Limb (tissue), 2 donors: ENCODE measurements at regions not wholly inside any gene's neighbourhood (a gene's known extent, or its start where the extent isn't known, plus 50 kb on each side); places are given as distances from the start of the nearest gene placed in this dataset.
"Not testable (repeated sequence)": the region's sequence is repeated elsewhere in the genome, so short reads cannot be mapped to it uniquely, and the experiment has no call there.

Experiments
- DNase-seq, 2 donors: peaks; one replicate each; pipeline ENCODE4 v3.0.0-alpha.2; 2016; ENCODE audit errors: extremely low spot score in 2 of 2

DNA sequence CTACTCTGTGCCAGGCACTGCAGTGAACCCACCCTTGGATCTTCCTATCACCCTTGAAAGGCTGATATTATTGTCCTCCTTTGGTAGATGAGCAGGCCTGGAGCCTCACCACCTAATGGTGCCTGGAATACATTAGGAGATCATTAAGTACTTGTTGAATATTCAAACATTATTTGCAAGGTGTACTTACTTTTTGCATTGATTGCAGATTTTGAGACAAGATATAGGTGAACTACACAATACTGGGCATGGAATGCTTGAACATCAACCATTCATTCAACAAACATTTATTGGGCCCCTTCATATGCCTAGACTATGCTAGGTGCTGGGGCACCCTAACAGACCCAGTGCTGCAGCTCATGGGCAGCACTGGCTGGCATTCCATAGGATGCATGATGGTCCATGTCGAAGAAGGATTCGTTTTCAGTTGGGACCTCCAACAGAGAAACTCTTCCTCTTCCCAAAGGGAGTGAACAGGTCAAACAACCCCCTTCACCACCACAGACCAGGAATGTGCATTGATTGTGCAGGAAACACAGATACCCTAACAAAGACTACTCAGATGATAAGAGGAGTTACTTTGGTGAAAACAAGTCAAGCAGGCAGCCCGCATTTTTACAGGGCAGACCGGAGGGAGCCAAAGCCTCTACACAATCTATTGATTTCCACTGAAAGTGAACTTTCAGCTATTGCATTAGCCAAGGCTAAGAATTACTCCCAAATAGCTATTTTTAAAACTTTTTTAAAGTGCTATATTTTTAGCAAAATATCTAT is 149.6 kb upstream of the SH3BP4 start:
- DNase-seq, result no peak

DNA sequence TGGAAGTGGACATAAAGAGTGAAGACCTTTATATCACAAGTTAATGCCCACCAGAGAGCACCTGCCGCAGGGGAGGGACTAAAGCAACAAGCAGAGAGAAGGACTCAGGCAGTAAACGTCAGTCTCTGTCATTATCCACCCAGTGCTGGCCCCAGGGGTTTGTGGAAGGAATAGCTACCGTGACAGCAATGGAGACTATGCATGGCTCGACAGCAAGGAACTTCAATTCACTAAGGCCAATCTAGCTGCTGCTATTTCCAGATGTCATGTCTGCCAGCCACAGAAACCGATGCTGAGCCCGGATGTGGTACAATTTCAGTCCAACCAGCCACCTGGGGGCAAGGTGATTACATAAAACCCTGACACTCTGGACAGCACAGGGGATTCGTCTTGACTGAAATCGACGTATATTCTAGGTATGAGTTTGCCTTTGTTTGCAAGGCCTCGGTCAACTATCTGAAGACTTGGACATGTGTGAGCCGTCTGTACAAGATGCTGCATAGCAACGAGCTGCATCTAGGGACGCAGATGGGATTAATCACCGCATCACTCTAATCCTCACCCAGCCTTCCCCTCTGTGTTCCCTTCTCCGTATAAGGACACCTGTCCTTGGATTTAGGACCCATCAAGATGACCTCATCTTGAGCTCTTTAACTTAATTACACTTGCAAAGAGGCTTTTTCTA is 154.1 kb upstream of the SH3BP4 start:
- peak in 1 of 2 donors; percentile 28 for DNase-seq

DNA sequence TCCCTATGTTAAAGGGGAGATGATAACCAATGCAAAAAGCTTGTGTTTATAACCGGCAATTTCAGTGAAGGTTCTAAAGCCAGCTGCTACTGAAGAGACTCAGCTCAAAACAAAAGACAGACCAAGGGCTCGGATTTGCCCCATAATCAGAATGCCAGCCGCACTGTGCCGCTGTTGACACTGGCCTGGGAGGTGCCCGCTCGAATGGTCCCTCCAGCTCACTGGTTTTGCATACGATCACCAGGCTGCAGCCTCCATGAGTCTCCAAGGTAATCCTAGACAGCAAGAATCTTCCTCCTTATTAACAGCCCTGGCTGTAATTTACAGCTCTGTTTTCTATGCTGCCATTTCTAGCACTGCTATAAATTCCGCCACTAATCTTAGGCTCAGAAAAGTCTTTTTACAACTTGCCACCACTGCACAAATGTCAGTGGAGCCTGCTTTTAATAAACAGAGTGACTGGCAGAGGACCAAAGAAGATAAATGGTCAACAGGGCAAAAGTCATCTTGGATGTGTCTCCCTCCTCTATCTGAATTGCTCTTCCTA is 155.7 kb upstream of the SH3BP4 start:
- no peak for DNase-seq

DNA sequence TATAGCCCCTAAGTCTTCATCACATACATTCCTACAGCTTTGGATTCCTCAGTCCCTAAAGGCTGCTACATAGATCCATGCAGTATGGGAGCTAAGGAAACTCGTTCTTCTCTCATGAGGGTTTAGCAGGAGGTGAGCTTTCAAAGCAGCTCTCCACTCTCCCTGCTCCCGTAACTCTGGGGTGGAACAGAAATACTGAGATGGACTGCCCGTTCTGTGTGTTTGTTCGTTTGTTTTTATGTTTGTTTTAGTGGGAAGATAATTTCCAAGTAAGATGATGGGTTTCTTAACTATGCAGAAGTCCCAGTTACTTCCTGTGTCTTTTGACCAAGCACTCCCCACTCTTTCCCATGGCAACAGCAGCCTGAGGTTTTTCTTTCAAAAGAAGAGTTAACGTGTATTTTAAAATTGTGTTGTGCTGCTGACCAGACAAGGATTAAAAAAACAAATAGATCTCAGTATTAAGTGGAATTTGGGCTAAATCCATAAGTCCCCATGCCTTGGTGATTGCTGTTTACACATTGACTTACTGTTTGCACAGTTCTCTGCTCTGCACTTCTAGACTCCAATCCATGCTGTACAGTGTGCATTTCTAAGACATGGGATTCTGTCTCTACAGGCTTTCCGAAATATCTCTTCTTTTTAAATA is 156.4 kb upstream of the SH3BP4 start:
- no peak for DNase-seq

DNA sequence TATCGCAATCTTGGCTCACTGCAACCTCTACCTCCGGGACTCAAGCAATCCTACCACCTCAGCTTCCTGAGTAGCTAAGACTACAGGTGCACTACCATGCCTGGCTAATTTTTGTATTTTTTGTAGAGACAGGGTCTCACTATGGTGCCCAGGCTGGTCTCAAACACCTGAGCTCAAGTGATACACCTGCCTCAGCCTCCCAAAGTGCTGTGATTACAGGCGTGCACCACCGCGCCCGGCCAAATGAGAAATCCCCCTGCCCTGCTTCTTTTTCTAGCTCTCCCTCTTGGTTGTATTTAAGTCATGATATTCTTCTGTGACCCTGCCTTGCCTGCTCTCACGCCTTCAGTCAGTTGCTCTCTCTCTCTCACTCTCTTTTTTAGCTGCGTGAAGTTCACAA is 157.0 kb upstream of the SH3BP4 start:
- DNase-seq, result no peak

DNA sequence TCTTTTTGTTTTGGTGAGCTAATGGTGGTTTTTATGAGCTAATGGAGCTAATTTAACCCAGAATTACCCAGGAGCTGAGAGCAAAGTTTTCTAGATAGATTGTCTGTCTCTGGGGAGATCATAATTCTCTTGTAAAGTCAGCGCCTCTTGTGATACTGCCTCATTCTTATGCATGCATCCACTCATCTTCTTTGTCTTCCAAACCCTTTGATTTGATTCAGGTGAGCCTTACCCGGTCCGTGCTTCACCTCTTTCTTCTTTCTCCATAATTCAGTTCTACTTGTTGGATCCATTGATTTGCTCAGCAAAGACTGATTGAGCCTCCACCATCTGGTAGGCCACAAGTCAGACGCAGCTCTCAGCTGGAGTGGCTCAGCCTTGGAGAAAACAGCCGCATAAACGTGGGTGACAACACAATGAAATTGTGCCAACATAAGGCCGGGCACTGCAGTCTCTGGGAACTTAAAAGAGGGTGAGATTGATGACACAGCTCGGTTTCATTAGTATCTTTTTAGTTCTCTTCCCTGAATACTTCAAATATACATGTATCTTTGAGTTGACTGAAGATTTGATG is 158.5 kb upstream of the SH3BP4 start:
- DNase-seq, result no peak

DNA sequence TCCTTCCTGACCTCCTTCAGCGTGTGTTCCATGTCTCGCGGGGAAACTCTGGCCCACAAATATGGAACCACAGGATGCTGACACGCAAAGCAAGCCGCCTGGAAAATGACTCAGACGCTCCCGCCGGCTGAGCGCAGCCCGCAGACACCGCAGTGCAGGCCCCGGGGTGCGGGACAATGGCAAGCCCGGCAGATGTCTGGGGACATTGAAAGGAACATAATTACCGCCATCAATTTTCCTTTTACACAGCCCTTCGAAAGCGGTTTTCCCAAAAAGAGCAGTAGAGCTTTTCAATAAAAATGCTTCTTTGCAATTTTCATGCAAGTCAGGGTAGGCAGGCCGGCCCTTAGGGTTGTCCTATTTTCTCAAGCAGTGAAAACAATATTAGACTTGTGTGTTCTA is 159.2 kb upstream of the SH3BP4 start:
- peak in 1 of 2 donors; percentile 61 for DNase-seq

DNA sequence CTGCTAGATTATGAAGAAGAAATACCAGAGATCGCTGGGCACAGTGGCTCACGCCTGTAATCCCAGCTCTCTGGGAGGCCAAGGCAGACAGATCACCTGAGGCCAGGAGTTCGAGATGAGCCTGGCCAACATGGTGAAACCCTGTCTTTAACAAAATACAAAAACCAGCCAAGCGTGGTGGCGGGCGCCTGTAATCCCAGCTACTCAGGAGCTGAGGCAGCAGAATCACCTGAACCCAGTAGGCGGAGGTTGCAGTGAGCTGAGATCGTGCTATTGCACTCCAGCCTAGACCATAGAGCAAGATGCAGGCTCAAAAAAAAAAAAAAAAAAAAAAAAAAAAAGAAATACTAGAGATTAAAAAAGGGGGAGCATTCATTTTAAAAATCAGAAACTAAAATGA is 159.7 kb upstream of the SH3BP4 start:
- not testable (repeated sequence) for DNase-seq

DNA sequence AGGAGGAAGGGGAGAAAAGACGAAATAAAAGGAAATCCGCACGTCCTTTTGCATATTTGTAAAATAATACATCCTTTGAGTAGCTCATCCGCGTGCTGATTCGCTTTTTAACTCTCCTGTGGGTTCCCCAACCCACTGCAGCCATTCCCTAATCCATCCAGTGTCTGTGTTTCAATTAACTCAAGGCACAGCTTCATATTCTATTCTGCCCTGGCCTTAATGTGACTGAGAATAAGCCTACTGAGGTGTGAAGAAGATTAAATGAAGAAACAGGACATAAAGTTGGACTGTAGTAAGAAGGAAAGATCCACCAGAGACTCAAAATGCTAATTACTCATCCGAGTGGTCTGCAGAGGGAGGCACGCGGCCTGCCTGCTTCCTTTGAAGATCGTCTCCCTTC is 161.4 kb upstream of the SH3BP4 start:
- DNase-seq, result no peak

DNA sequence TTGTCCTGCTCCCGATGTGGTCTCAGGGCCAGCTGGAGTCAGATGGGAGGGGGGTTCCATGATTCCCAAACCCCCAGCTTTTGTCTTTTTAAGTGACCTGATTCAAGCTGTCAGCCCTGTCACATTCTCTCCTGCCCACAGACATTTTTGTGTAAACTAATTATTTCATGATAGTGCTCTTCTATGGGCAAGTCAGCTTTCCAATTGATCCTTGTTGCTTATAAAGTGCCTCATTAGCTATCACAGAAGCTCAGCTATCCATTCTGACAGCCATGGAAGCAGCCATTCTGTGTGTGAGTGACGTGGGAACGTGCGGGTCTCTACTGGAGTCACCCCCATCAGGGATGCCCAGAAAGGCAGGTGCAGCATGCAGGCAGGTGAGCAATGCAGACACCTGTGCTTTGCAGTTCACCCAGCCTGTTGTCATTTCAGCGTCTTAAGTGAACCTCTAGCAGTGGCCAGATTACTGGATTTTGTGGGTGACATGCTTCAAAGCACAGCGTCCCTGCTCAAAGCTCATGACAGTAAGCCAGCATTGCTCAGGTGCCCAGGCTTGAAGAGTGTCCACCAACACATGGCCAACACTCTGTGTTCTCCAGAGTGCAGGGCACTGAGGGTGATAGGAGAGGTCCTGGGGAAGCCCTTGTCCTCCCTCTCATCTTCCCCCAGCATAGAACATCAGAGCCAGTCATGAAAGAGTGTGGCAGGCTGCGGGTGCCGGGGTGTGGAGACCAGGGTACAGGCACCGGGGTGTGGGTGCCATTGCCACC is 162.1 kb upstream of the SH3BP4 start:
- DNase-seq, result no peak

DNA sequence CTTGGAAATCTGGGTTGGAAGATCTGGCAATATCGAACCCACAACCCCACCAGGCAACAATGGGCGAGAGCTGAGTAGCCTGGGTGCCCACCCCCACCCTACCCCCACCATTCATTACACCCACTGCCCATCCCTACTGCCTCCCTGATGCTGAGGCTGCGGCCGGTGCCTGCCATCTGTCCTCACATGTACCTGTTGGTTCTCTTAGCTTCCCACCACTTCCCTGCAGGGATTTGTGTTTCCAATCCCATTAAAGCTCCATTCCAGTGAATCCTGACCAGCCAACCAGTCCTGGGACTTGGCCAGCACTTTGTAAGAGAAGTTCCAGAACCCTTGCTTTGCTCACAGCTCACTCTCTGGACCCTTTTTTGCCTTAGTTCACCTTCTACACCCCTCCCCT is 163.0 kb upstream of the SH3BP4 start:
- no peak for DNase-seq

DNA sequence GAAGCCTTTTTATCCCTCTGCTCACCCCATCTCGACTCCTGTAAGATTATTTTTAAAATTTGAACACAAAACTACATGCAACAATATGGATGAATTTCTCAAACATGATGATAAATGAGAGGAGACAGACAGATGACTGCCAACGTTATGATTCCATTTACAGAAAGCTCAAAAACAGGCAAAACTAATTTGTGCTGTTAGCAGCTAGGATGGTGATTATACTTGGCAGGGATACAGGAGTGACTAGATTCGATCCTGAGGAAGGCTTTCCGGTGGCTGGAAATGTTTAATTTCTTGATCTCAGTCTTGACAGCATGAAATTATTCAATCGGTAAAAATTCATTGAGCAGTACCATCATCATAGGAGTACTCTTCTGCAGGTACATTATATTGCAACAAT is 163.4 kb upstream of the SH3BP4 start:
- DNase-seq, result no peak

DNA sequence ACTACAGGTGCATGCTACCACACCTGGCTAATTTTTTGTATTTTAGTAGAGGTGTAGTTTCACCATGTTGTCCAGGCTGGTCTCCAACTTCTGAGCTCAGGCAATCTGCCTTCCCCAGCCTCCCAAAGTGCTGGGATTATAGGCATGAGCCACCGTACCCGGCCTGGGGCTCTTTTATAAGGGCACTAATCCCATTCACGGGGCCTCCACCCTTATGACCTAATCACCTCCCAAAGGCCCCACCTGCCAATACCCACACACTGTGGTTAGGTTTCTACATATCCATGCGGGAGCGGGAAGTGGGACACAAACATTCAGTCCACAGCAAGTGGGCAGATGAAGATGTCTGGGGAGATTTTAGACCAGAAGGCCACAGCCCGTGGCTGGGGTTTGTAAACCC is 164.7 kb upstream of the SH3BP4 start:
- no peak for DNase-seq

DNA sequence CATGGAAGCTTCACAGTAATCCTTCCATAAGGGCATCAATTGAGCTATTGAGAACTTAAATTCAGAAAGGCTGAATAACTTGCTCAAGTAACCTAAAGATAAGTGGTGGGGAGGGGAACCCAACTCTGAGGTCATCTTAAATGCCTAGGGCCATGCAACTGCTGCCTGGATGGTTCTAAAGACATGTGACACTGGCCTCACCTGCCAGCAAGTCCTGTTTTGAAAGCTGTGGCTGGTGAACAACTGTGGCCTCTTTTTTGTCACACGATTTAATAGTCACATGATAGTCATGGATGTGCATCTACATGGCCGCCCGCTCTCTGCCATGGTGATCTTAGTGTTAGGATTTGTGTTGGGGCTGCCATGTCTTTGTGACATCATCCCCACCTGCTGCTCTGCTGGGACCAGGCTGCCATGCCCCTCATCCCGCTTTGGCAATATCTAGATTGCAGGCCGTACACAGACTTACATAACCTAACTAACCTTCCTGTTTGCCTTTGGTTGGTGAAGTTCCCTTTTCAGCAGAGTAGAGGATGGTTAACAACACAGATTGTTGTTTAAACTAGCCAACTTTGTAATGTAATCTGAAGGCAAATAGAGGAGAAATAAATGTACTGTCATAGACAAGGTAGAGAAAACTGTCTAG is 177.9 kb upstream of the SH3BP4 start:
- no peak for DNase-seq

DNA sequence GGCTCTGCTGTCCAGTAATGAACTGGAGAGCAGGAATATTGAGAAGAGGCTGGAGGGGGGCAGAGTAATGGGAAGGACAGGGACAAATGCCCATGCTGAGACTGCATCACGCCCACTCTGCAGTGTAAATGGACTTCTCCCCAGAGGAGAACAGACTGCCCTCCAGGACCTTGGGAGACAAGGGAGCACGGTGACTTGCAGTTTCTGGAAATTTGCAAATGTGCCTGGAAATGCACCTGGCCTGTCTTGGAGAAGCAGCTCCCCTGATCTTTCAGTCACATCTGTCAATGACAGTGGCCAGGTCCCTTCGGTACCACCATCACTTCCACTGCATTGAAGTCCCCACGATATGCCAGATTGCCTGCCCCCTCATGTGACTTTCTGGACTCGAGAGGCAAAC is 178.7 kb upstream of the SH3BP4 start:
- DNase-seq, result no peak

DNA sequence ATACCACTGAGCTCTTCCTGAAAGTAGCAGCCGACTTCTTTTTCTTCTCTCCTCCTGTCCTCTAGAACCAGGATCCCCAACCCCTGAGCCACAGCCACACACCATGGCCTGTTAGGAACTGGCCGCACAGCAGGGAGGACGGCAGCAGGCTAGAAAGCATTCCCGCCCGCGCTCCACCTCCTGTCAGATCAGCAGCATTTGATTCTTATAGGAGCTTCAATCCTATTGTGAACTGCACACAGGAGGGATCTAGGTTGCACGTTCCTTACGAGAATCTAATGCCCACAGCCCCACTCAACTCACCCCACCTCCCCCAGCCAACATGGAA is 179.1 kb upstream of the SH3BP4 start:
- DNase-seq, result no peak

DNA sequence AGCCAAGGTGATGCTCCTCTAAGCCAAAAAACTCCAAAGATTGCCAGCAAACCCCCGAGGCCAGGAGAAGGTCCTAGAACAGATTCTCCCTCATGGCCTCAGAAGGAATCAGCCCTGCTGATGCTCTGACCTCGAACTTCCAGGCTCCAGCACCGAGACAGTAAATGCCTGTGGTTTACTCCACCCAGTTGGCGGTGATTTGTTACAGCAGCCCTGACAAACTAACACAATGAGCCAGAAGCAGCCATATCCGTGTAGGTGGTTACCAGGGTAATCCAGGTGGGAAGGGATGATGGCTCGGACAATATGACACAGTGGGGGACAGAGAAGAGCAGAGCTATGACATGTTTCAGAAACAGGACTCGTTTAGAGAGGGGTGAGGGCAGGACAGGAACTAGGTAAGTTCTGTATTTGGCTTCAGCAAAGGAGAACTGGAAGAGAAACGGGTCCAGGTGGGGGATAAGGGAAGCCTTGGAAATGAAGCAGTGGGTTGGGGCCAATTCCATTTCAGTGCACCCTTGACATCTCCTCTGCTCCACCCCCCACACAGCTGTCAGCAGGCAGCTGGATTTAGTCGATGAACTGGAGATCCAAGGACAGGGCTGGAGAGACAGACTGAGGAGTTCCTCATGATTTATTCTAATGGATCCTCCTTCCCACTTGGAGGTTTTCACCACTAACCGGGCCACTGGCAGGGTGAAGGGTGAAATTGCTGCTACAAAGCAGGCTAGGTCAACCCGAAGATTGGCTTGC is 179.7 kb upstream of the SH3BP4 start:
- DNase-seq, result no peak

DNA sequence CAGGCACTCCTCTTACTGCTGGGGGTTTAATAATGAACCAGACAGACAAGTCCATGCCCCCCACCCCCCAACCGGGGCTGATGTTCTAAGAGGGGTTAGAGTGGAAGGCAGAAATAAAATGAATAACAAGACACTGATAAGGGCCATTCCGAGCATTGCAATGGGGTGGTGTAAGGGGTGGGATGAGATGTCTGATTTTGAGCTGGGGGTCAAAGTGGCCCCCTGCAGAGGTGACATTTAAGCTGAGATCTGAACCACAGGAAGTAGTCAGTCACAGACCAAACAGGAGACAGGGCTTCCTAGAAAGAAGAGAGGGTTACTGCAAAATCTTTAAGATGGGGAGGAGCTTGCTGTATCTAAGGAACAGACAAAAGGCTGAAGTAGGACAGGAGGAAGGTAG is 180.6 kb upstream of the SH3BP4 start:
- DNase-seq, result no peak

DNA sequence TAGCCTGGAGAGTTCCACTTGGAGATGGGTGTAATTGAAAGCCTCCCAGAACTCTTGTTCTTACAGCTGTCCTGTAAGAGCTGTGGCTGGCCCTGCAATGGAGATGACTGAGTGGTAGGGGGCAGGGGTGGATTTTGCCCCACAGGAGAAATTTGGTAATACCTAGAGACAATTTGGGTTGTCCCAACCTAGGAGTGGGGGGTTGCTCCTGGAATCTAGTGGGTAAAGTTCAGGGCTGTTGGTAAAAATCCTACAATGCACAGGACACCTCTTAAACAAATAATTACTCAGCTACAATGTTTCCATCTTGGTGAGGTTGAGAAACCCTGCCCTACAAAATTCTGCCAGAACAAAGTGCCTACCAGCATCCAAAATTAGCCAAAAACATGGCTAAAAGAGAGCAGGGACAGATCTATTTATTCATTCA is 181.1 kb upstream of the SH3BP4 start:
- no peak for DNase-seq

DNA sequence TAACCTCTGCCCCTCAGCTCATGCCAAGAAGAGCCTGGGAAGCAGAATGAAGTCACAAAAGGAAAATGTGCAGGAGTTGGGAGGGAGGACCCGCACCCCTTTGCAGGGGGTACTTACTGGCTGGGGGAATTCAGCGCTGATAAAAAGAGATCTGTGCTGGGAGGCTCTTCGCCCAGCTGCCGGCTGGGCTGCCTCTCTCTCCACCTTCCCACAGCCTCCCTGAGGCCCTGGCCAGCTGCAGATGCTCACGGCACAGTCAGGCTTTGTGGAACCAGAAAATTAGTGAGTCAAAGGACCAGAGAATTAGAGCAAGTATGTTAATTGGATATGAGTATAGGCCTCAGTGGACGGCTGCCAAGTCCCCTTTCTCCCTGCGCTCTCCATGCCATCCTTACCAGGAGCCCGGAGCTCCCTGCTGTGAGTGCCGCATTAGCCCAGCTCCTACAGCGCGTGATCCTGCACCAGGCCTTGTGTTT is 181.7 kb upstream of the SH3BP4 start:
- DNase-seq, result peak; percentile 38 to 69
